ENCODE measurements at regions not wholly inside any gene's neighbourhood (a gene's known extent, or its start where the extent isn't known, plus 50 kb on each side); places are given as distances from the start of the nearest gene placed in this dataset.

- TF ChIP-seq MLX (CRISPR knock-in tag; IDR thresholded peaks at IDR 0.05): no peak
- TF ChIP-seq GABPB1 (CRISPR knock-in tag; IDR thresholded peaks at IDR 0.05): no peak
- TF ChIP-seq, protein P1, sequence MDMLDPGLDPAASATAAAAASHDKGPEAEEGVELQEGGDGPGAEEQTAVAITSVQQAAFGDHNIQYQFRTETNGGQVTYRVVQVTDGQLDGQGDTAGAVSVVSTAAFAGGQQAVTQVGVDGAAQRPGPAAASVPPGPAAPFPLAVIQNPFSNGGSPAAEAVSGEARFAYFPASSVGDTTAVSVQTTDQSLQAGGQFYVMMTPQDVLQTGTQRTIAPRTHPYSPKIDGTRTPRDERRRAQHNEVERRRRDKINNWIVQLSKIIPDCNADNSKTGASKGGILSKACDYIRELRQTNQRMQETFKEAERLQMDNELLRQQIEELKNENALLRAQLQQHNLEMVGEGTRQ (CRISPR knock-in tag; IDR thresholded peaks at IDR 0.05): no peak
- TF ChIP-seq FOXK1 (CRISPR knock-in tag; IDR thresholded peaks at IDR 0.05): no peak
- no peak for TF ChIP-seq ZBTB21 (CRISPR knock-in tag; IDR thresholded peaks at IDR 0.05; ENCODE audit: borderline replicate concordance)
- no peak for TF ChIP-seq KAT7 (CRISPR knock-in tag; IDR thresholded peaks at IDR 0.05; ENCODE audit: borderline replicate concordance)
- no peak for TF ChIP-seq HMGXB4 (CRISPR knock-in tag; IDR thresholded peaks at IDR 0.05)
- TF ChIP-seq CDX4 (CRISPR knock-in tag; IDR thresholded peaks at IDR 0.05; ENCODE audit: borderline replicate concordance): no peak
- TF ChIP-seq, protein P2, sequence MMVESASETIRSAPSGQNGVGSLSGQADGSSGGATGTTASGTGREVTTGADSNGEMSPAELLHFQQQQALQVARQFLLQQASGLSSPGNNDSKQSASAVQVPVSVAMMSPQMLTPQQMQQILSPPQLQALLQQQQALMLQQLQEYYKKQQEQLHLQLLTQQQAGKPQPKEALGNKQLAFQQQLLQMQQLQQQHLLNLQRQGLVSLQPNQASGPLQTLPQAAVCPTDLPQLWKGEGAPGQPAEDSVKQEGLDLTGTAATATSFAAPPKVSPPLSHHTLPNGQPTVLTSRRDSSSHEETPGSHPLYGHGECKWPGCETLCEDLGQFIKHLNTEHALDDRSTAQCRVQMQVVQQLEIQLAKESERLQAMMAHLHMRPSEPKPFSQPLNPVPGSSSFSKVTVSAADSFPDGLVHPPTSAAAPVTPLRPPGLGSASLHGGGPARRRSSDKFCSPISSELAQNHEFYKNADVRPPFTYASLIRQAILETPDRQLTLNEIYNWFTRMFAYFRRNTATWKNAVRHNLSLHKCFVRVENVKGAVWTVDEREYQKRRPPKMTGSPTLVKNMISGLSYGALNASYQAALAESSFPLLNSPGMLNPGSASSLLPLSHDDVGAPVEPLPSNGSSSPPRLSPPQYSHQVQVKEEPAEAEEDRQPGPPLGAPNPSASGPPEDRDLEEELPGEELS (CRISPR knock-in tag; IDR thresholded peaks at IDR 0.05): no peak
- no peak for TF ChIP-seq FOXJ3 (CRISPR knock-in tag; IDR thresholded peaks at IDR 0.05; ENCODE audit: borderline replicate concordance)
- TF ChIP-seq E2F5 (CRISPR knock-in tag; IDR thresholded peaks at IDR 0.05): no peak
- TF ChIP-seq, protein P3, sequence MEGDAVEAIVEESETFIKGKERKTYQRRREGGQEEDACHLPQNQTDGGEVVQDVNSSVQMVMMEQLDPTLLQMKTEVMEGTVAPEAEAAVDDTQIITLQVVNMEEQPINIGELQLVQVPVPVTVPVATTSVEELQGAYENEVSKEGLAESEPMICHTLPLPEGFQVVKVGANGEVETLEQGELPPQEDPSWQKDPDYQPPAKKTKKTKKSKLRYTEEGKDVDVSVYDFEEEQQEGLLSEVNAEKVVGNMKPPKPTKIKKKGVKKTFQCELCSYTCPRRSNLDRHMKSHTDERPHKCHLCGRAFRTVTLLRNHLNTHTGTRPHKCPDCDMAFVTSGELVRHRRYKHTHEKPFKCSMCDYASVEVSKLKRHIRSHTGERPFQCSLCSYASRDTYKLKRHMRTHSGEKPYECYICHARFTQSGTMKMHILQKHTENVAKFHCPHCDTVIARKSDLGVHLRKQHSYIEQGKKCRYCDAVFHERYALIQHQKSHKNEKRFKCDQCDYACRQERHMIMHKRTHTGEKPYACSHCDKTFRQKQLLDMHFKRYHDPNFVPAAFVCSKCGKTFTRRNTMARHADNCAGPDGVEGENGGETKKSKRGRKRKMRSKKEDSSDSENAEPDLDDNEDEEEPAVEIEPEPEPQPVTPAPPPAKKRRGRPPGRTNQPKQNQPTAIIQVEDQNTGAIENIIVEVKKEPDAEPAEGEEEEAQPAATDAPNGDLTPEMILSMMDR (IDR thresholded peaks at IDR 0.05): no peak
- no peak for TF ChIP-seq NFYB (CRISPR knock-in tag; conservative IDR thresholded peaks at IDR 0.05; ENCODE audit: low read depth)
- no peak for TF ChIP-seq NFATC4 (CRISPR knock-in tag; IDR thresholded peaks at IDR 0.05)
- no peak for TF ChIP-seq IRF2 (CRISPR knock-in tag; IDR thresholded peaks at IDR 0.05; ENCODE audit: borderline replicate concordance, low read depth)
- H3K36me3 Mint-ChIP-seq: peaks cover 68% of the 10 kb centered on the region
- ATAC-seq (no peak), DNase-seq (ENCODE audit: low spot score) (no peak)
- H3K4me1 Mint-ChIP-seq: no peaks in the 10 kb centered on the region
- H3K9me3 Mint-ChIP-seq: peaks cover 67% of the 10 kb centered on the region
- ChIA-PET CTCF (no interaction called here), POLR2A (no interaction called here)
- H3K27ac Mint-ChIP-seq: no peak overlapping the region
- peaks cover 12% of the 10 kb centered on the region; the same call in 1 of the 2 replicates for H3K27me3 Mint-ChIP-seq (ENCODE audit: low read depth)
- H3K4me3 Mint-ChIP-seq: no peak overlapping the region
These were observed 1938.8 kb downstream of the TP53TG3F start for GRCh38 chr16:35398180-35398579.

DNA sequence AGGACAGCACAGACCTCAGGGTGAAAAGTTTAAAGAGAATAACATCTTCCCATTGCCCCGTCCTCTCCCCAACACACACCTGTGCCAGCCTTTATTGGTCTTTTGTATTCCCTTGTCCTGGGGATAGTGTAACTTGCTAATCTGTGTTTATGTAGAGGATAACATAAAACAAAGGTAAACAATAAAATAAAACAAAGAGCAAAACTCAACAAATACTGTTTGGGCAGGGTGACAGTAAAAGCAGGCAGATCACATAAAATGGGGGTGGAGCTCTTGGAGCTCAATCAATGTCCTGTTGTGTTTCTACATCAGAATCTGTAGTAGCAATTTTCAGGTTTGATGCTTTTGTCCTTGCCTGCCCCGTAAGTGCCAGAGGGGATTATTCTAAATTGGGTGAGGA, 1939.7 kb downstream of the TP53TG3F start:
- peaks cover 10% of the 10 kb centered on the region; the same call in 1 of the 2 replicates for H3K27me3 Mint-ChIP-seq (ENCODE audit: low read depth)
- no peak overlapping the region for H3K27ac Mint-ChIP-seq
- CTCF ChIA-PET: no interaction called here
- no peak for ATAC-seq
- H3K4me3 Mint-ChIP-seq: no peak overlapping the region
- H3K36me3 Mint-ChIP-seq: peaks cover 66% of the 10 kb centered on the region
- H3K9me3 Mint-ChIP-seq: peaks cover 71% of the 10 kb centered on the region
- DNase-seq (ENCODE audit: low spot score): no peak
- no peaks in the 10 kb centered on the region for H3K4me1 Mint-ChIP-seq
- POLR2A ChIA-PET: no interaction called here
- TF ChIP-seq MYBL2 (CRISPR knock-in tag; IDR thresholded peaks at IDR 0.05) (no peak), FOXP1 (CRISPR knock-in tag; IDR thresholded peaks at IDR 0.05; ENCODE audit: borderline replicate concordance) (no peak), TEAD4 (CRISPR knock-in tag; IDR thresholded peaks at IDR 0.05) (no peak), CDX4 (CRISPR knock-in tag; IDR thresholded peaks at IDR 0.05; ENCODE audit: borderline replicate concordance) (no peak), CREB1 (CRISPR knock-in tag; IDR thresholded peaks at IDR 0.05) (no peak), TEAD1 (CRISPR knock-in tag; IDR thresholded peaks at IDR 0.05) (no peak), FOXK1 (CRISPR knock-in tag; IDR thresholded peaks at IDR 0.05) (no peak), RORB (CRISPR knock-in tag; IDR thresholded peaks at IDR 0.05) (no peak), MAX (CRISPR knock-in tag; IDR thresholded peaks at IDR 0.05) (no peak), NFE2L1 (CRISPR knock-in tag; IDR thresholded peaks at IDR 0.05) (no peak), GABPB1 (CRISPR knock-in tag; IDR thresholded peaks at IDR 0.05) (no peak), SMAD3 (CRISPR knock-in tag; IDR thresholded peaks at IDR 0.05; ENCODE audit: borderline replicate concordance) (no peak)
- TF ChIP-seq, protein P4, sequence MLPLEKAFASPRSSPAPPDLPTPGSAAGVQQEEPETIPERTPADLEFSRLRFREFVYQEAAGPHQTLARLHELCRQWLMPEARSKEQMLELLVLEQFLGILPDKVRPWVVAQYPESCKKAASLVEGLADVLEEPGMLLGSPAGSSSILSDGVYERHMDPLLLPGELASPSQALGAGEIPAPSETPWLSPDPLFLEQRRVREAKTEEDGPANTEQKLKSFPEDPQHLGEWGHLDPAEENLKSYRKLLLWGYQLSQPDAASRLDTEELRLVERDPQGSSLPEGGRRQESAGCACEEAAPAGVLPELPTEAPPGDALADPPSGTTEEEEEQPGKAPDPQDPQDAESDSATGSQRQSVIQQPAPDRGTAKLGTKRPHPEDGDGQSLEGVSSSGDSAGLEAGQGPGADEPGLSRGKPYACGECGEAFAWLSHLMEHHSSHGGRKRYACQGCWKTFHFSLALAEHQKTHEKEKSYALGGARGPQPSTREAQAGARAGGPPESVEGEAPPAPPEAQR (CRISPR knock-in tag; IDR thresholded peaks at IDR 0.05): no peak

Measured in WTC11 (cell line).